Testis (tissue), 2 donors: ENCODE measurements at regions not wholly inside any gene's neighbourhood (a gene's known extent, or its start where the extent isn't known, plus 50 kb on each side); places are given as distances from the start of the nearest gene placed in this dataset.

Source experiments
- DNase-seq: peaks from one replicate; pipeline ENCODE4 v3.0.0-alpha.2; 2019
- H3K27ac ChIP-seq, 2 donors: fragments of 200-600 bp; sonication (generic); one replicate each; pipeline ENCODE4 v1.5.1; 2019
- H3K27me3 ChIP-seq: fragments of 200-600 bp; sonication (generic); one replicate; pipeline ENCODE4 v1.5.1; 2019
- H3K36me3 ChIP-seq: fragments of 200-600 bp; sonication (generic); one replicate; pipeline ENCODE4 v1.5.1; 2017; ENCODE audit warnings: low read depth; ENCODE audit errors: missing control alignments
- H3K4me1 ChIP-seq: fragments of 200-600 bp; sonication (generic); one replicate; pipeline ENCODE4 v1.5.1; 2019
- H3K4me3 ChIP-seq, 2 donors: fragments of 200-600 bp; sonication (generic); one replicate each; pipeline ENCODE4 v1.5.1; 2017 to 2019
- H3K9me3 ChIP-seq: fragments of 200-600 bp; sonication (generic); one replicate; pipeline ENCODE4 v1.5.1; 2017
- CTCF ChIP-seq, 3 experiments: fragments of 450-650 bp in 2 of 3; fragments of 200-600 bp in 1 of 3; sonication (generic) in 1 of 3; IDR thresholded peaks; one replicate each; pipeline ENCODE4 v1.5.1; 2016 to 2019; ENCODE audit warnings: antibody characterized with exemption in 3 of 3, mild to moderate bottlenecking in 2 of 3, moderate library complexity in 1 of 3
- POLR2A ChIP-seq: fragments of 450-650 bp; IDR thresholded peaks from one replicate; pipeline ENCODE4 v1.6.1; 2017; ENCODE audit warnings: antibody characterized with exemption, mild to moderate bottlenecking, moderate library complexity
- WGBS, 2 donors: methylation state at CpG; one replicate each; pipeline ENCODE4 v1.1.5; 2018; 5-methylcytosine and 5-hydroxymethylcytosine counted together
- intact Hi-C: fragments of 100-400 bp; cut with DNase I; formaldehyde crosslinking; loops from one replicate; pipeline ENCODE4 v1.15.1; 2023; ENCODE audit warnings: low total_unique reads

GRCh38 chr13:37460166-37460565, 138.4 kb downstream of the POSTN start:
- TF ChIP-seq POLR2A (no peak), CTCF (IDR thresholded peaks at IDR 0.05) (no peak)
- DNase-seq, result no peak
- Histone ChIP-seq H3K4me3 (no peak overlapping the region), H3K27ac (no peak overlapping the region), H3K36me3 (no peaks in the 10 kb centered on the region), H3K27me3 (no peaks in the 10 kb centered on the region), H3K9me3 (no peaks in the 10 kb centered on the region), H3K4me1 (no peaks in the 10 kb centered on the region)
- intact Hi-C loops, result no loop called here

- DNase-seq, result no peak
- Histone ChIP-seq H3K36me3 (no peaks in the 10 kb centered on the region), H3K27me3 (no peaks in the 10 kb centered on the region), H3K27ac (no peak overlapping the region), H3K9me3 (no peaks in the 10 kb centered on the region), H3K4me3 (no peak overlapping the region), H3K4me1 (no peaks in the 10 kb centered on the region)
- 70 to 71% methylated on average over 4 of the region's 4 CpGs for WGBS, 2 donors
- TF ChIP-seq POLR2A, result no peak
- no peak for TF ChIP-seq CTCF (IDR thresholded peaks at IDR 0.05)
- intact Hi-C loops, result no loop called here
Measured at GRCh38 chr13:37457612-37458011, 141.0 kb downstream of the POSTN start.

GRCh38 chr13:37456506-37456905, 142.1 kb downstream of the POSTN start:
- WGBS, 2 donors, result 68 to 76% methylated on average over 4 of the region's 4 CpGs
- no peaks in the 10 kb centered on the region for H3K4me1 ChIP-seq
- no peak for DNase-seq
- no peak overlapping the region for H3K4me3 ChIP-seq
- H3K9me3 ChIP-seq, result no peaks in the 10 kb centered on the region
- no peaks in the 10 kb centered on the region for H3K27me3 ChIP-seq
- no peaks in the 10 kb centered on the region for H3K36me3 ChIP-seq
- intact Hi-C loops, result no loop called here
- no peak overlapping the region for H3K27ac ChIP-seq
- no peak for TF ChIP-seq CTCF (IDR thresholded peaks at IDR 0.05)
- no peak for TF ChIP-seq POLR2A

GRCh38 chr13:37456041-37456440, 142.5 kb downstream of the POSTN start:
- 60 to 86% methylated on average over 1 of the region's 1 CpG for WGBS, 2 donors
- Histone ChIP-seq H3K27ac (no peak overlapping the region), H3K27me3 (no peaks in the 10 kb centered on the region), H3K4me3 (no peak overlapping the region), H3K36me3 (no peaks in the 10 kb centered on the region), H3K4me1 (no peaks in the 10 kb centered on the region), H3K9me3 (no peaks in the 10 kb centered on the region)
- intact Hi-C loops, result no loop called here
- no peak for DNase-seq
- no peak for TF ChIP-seq CTCF (IDR thresholded peaks at IDR 0.05)
- no peak for TF ChIP-seq POLR2A

GRCh38 chr13:37453246-37453645, 145.3 kb downstream of the POSTN start:
- TF ChIP-seq CTCF (IDR thresholded peaks at IDR 0.05), result no peak
- TF ChIP-seq POLR2A, result no peak
- Histone ChIP-seq H3K36me3 (no peaks in the 10 kb centered on the region), H3K4me3 (no peak overlapping the region), H3K27me3 (no peaks in the 10 kb centered on the region), H3K4me1 (no peaks in the 10 kb centered on the region), H3K27ac (no peak overlapping the region), H3K9me3 (no peaks in the 10 kb centered on the region)
- DNase-seq, result no peak
- 88 to 91% methylated on average over 2 of the region's 2 CpGs for WGBS, 2 donors
- intact Hi-C loops, result no loop called here
